IMR-90 (cell line): ENCODE measurements at regions not wholly inside any gene's neighbourhood (a gene's known extent, or its start where the extent isn't known, plus 50 kb on each side); places are given as distances from the start of the nearest gene placed in this dataset.

Experiments
- ATAC-seq: fragments of 200-7000 bp; cut with Tn5 transposase; 2 replicates; pipeline ENCODE4 v1.9.1; 2020; ENCODE audit warnings: low read depth, mild to moderate bottlenecking, moderate library complexity
- BruUV-seq: library from RNA; stranded (reverse); fragments of 400-500 nt; replicated peaks from 2 replicates; lab custom pipeline; 2021; lab: Mats Ljungman, UMichigan
- CTCF ChIA-PET: fragments of 300-600 bp; formaldehyde crosslinking; extraction: SDS; loops from one replicate; lab custom pipeline; 2021; ENCODE audit warnings: antibody characterized with exemption; lab: Yijun Ruan, JAX
- POLR2A ChIA-PET: fragments of 300-600 bp; sonication (Branson Sonifier 250); formaldehyde crosslinking; loops from one replicate; lab custom pipeline; 2022; ENCODE audit warnings: antibody characterized with exemption; ENCODE audit not compliant: unreplicated experiment; lab: Charles Lee
- DNase-seq: peaks from one replicate; pipeline ENCODE4 v3.0.0; 2013
- H2AFZ ChIP-seq: replicated peaks from 2 replicates; pipeline ENCODE3; 2013; ENCODE audit warnings: low read length, mild to moderate bottlenecking; ENCODE audit not compliant: poor library complexity
- H2AK5ac ChIP-seq: 2 replicates; pipeline ENCODE4 v1.6.1; 2013; ENCODE audit warnings: low read depth, low read length, inconsistent platforms
- H2AK9ac ChIP-seq: replicated peaks from 2 replicates; pipeline ENCODE3; 2013; ENCODE audit warnings: mild to moderate bottlenecking, low read depth, low read length, moderate library complexity; ENCODE audit not compliant: poor library complexity
- H2BK120ac ChIP-seq: 2 replicates; pipeline ENCODE4 v1.6.1; 2013; ENCODE audit warnings: low read depth, low read length, inconsistent platforms
- H2BK15ac ChIP-seq: 3 replicates; pipeline ENCODE4 v1.6.1; 2013; ENCODE audit warnings: low read depth, low read length, inconsistent platforms
- H2BK20ac ChIP-seq: 2 replicates; pipeline ENCODE4 v1.6.1; 2013; ENCODE audit warnings: low read depth, mild to moderate bottlenecking, inconsistent platforms, low read length, moderate library complexity
- H2BK5ac ChIP-seq: 2 replicates; pipeline ENCODE4 v1.6.1; 2013; ENCODE audit warnings: mild to moderate bottlenecking, low read depth, low read length, inconsistent platforms; ENCODE audit not compliant: poor library complexity, severe bottlenecking
- H3K14ac ChIP-seq: replicated peaks from 2 replicates; pipeline ENCODE4 v1.6.1; 2013; ENCODE audit warnings: low read depth, low read length, inconsistent platforms
- H3K18ac ChIP-seq: 2 replicates; pipeline ENCODE4 v1.6.1; 2013; ENCODE audit warnings: low read depth, low read length, control low read depth
- H3K23ac ChIP-seq: 2 replicates; pipeline ENCODE4 v1.6.1; 2013; ENCODE audit warnings: low read depth, low read length, inconsistent platforms
- H3K27ac ChIP-seq: 2 replicates; pipeline ENCODE4 v1.5.1; 2013; ENCODE audit warnings: mild to moderate bottlenecking, control low read depth, low read length; ENCODE audit not compliant: insufficient read depth
- H3K27me3 ChIP-seq: 2 replicates; pipeline ENCODE4 v1.6.1; 2013; ENCODE audit warnings: low read length; ENCODE audit not compliant: control insufficient read depth, insufficient read depth
- H3K36me3 ChIP-seq: 2 replicates; pipeline ENCODE4 v1.6.1; 2013; ENCODE audit warnings: low read length, mixed read lengths; ENCODE audit not compliant: control insufficient read depth, insufficient read depth
- H3K4ac ChIP-seq: 2 replicates; pipeline ENCODE4 v1.6.1; 2013; ENCODE audit warnings: low read depth, low read length, inconsistent platforms
- H3K4me1 ChIP-seq: 2 replicates; pipeline ENCODE4 v1.6.1; 2013; ENCODE audit warnings: low read length, mixed read lengths; ENCODE audit not compliant: control insufficient read depth, insufficient read depth
- H3K4me2 ChIP-seq: 2 replicates; pipeline ENCODE4 v1.6.1; 2013; ENCODE audit warnings: low read depth, mild to moderate bottlenecking, control low read depth, low read length, moderate library complexity
- H3K4me3 ChIP-seq: 2 replicates; pipeline ENCODE4 v1.5.1; 2013; ENCODE audit warnings: low read depth, mild to moderate bottlenecking, control low read depth, low read length, moderate library complexity; ENCODE audit not compliant: insufficient read depth
- H3K56ac ChIP-seq: 2 replicates; pipeline ENCODE4 v1.6.1; 2013; ENCODE audit warnings: low read length, inconsistent platforms; ENCODE audit not compliant: insufficient read depth; ENCODE audit errors: extremely low read depth
- H3K79me1 ChIP-seq, 2 experiments: 2 replicates each; pipeline ENCODE4 v1.6.1; 2013; ENCODE audit warnings: low read length in 2 of 2, inconsistent platforms in 1 of 2, low read depth in 1 of 2
- H3K9ac ChIP-seq: 2 replicates; pipeline ENCODE4 v1.6.1; 2013; ENCODE audit warnings: low read depth, low read length, control low read depth
- H3K9me1 ChIP-seq: 2 replicates; pipeline ENCODE4 v1.6.1; 2013; ENCODE audit warnings: low read length, inconsistent platforms; ENCODE audit not compliant: insufficient read depth
- H3K9me3 ChIP-seq: 2 replicates; pipeline ENCODE4 v1.6.1; 2013; ENCODE audit warnings: low read length; ENCODE audit not compliant: control insufficient read depth, insufficient read depth
- H4K20me1 ChIP-seq: 2 replicates; pipeline ENCODE4 v1.6.1; 2013; ENCODE audit warnings: low read length, inconsistent platforms; ENCODE audit not compliant: insufficient read depth
- H4K5ac ChIP-seq: 2 replicates; pipeline ENCODE4 v1.6.1; 2013; ENCODE audit warnings: mild to moderate bottlenecking, low read depth, low read length, control low read depth
- H4K8ac ChIP-seq, 2 experiments: 2 replicates each; pipeline ENCODE4 v1.6.1; 2013; ENCODE audit warnings: low read depth in 2 of 2, low read length in 2 of 2, control low read depth in 1 of 2, inconsistent platforms in 1 of 2
- H4K91ac ChIP-seq: 2 replicates; pipeline ENCODE4 v1.6.1; 2013; ENCODE audit warnings: low read depth, low read length, inconsistent platforms; ENCODE audit not compliant: insufficient read depth
- BHLHE40 ChIP-seq: fragments of 150-350 bp; IDR thresholded peaks from 2 replicates; pipeline ENCODE4 v1.6.1; 2016; ENCODE audit warnings: mild to moderate bottlenecking, low read depth, low read length
- MAFK ChIP-seq: IDR thresholded peaks from 2 replicates; pipeline ENCODE4 v1.6.1; 2012; ENCODE audit warnings: low read depth, low read length, improper control_type of control experiment
- MXI1 ChIP-seq: IDR thresholded peaks from 2 replicates; pipeline ENCODE4 v1.6.1; 2012; ENCODE audit warnings: low read depth, mild to moderate bottlenecking, low read length, moderate library complexity, borderline replicate concordance
- POLR2A ChIP-seq: IDR thresholded peaks from 2 replicates; pipeline ENCODE4 v1.6.1; 2012; ENCODE audit warnings: mild to moderate bottlenecking, low read depth, low read length
- WGBS, 2 experiments: methylation state at CpG; one replicate each; pipeline versions ENCODE4 v1.1.5 to v1.1.7; 2013; ENCODE audit warnings: missing lambda C conversion rate in 2 of 2; ENCODE audit not compliant: insufficient read length in 1 of 2; ENCODE audit errors: extremely low coverage in 2 of 2; 5-methylcytosine and 5-hydroxymethylcytosine counted together
- dilution Hi-C: fragments of 300-500 bp; cut with HindIII; formaldehyde crosslinking; loops from one replicate; pipeline ENCODE4 v1.14.3; 2018; ENCODE audit warnings: low sequenced_read_pairs; ENCODE audit not compliant: unreplicated experiment
- in situ Hi-C: fragments of 300-500 bp; cut with MboI; formaldehyde crosslinking; loops from 3 replicates; pipeline ENCODE4 v1.14.3; 2019; ENCODE audit warnings: low sequenced_read_pairs, inconsistent platforms, mixed read lengths
- intact Hi-C: fragments of 100-400 bp; cut with micrococcal nuclease; formaldehyde crosslinking; loops from 2 replicates; pipeline ENCODE4 v1.10.0; 2022

- Histone ChIP-seq H3K9me3 (peaks cover 2% of the 10 kb centered on the region; the same call in 1 of the 2 replicates), H3K27me3 (no peaks in the 10 kb centered on the region), H3K56ac (no peak overlapping the region), H4K8ac (no peak overlapping the region), H3K79me1 (no peaks in the 10 kb centered on the region), H2AK5ac (no peak overlapping the region), H3K4me3 (no peak overlapping the region), H2BK5ac (no peak overlapping the region), H2BK120ac (no peak overlapping the region), H4K5ac (no peak overlapping the region), H2AK9ac (no peak overlapping the region), H3K9me1 (no peaks in the 10 kb centered on the region), H3K18ac (no peak overlapping the region), H4K20me1 (no peaks in the 10 kb centered on the region), H2BK15ac (no peak overlapping the region), H4K91ac (no peak overlapping the region), H2BK20ac (no peak overlapping the region), H2AFZ (no peak overlapping the region), H3K27ac (no peak overlapping the region), H3K23ac (no peak overlapping the region), H3K4me1 (no peaks in the 10 kb centered on the region), H3K9ac (no peak overlapping the region), H3K4ac (no peak overlapping the region), H3K4me2 (no peak overlapping the region), H3K14ac (no peak overlapping the region), H3K36me3 (no peaks in the 10 kb centered on the region)
- no CpG with 5 or more reads among the region's 1 CpG for WGBS, 2 experiments
- POLR2A ChIA-PET, result no interaction called here
- CTCF ChIA-PET, result no interaction called here
- in situ Hi-C loops (no loop called here), dilution Hi-C loops (no loop called here), intact Hi-C loops (no loop called here)
- no peak for ATAC-seq
- no TSS peak for BruUV-seq
- DNase-seq, result no peak
- TF ChIP-seq MAFK (no peak), MXI1 (no peak), POLR2A (no peak), BHLHE40 (no peak)
Observed at GRCh38 chr2:186382932-186383331, 103.1 kb upstream of the ZC3H15 start.
